ENCODE measurements at regions not wholly inside any gene's neighbourhood (a gene's known extent, or its start where the extent isn't known, plus 50 kb on each side); places are given as distances from the start of the nearest gene placed in this dataset.

DNA sequence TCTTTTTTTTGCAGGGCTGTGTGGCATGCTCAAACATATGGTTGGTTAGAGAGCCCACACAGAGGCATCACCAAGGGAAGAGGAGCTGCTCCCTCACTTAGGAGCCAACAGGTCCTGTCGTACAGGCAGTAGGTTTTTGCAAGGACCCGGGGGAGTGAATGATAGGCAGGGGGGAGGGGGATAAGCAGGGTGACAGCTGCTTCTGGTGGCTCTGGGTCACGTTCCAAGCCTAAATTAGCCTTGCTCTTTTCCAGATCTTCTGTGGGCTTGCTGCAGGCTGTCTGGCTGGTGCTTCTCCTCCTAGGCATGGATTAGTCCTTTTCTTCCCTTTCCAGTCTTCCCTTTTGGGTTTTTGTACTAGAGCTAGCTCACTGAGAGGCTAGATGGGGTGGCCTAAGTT, 117.7 kb upstream of the PODXL start:
- Histone ChIP-seq H3K4me2 (ENCODE audit: insufficient read depth, low read length) (no peak overlapping the region), H3K9me3 (ENCODE audit: insufficient read depth, low read length, severe bottlenecking) (no peaks in the 10 kb centered on the region), H2AFZ (ENCODE audit: low read depth, low read length) (no peak overlapping the region), H3K9ac (ENCODE audit: low read depth, low read length) (no peak overlapping the region), H4K20me1 (ENCODE audit: insufficient read depth, low read length) (no peaks in the 10 kb centered on the region), H3K4me1 (ENCODE audit: insufficient read depth, low read length) (no peaks in the 10 kb centered on the region), H3K36me3 (ENCODE audit: insufficient read depth, low read length) (no peaks in the 10 kb centered on the region), H3K27ac (ENCODE audit: low read length) (no peak overlapping the region), H3K27me3 (ENCODE audit: insufficient read depth, low read length, poor library complexity) (peaks cover 11% of the 10 kb centered on the region), H3K79me2 (ENCODE audit: insufficient read depth, low read length) (no peaks in the 10 kb centered on the region), H3K4me3 (ENCODE audit: low read depth in 1 of 2, low read length in 2 of 2) (no peak overlapping the region)
- ATAC-seq (ENCODE audit: insufficient read depth, low read depth) (no peak), DNase-seq (no peak)
- no peak for TF ChIP-seq EZH2 (IDR thresholded peaks at IDR 0.05; ENCODE audit: borderline replicate concordance, low read depth, low read length, severe bottlenecking)
- TF ChIP-seq, protein P1, sequence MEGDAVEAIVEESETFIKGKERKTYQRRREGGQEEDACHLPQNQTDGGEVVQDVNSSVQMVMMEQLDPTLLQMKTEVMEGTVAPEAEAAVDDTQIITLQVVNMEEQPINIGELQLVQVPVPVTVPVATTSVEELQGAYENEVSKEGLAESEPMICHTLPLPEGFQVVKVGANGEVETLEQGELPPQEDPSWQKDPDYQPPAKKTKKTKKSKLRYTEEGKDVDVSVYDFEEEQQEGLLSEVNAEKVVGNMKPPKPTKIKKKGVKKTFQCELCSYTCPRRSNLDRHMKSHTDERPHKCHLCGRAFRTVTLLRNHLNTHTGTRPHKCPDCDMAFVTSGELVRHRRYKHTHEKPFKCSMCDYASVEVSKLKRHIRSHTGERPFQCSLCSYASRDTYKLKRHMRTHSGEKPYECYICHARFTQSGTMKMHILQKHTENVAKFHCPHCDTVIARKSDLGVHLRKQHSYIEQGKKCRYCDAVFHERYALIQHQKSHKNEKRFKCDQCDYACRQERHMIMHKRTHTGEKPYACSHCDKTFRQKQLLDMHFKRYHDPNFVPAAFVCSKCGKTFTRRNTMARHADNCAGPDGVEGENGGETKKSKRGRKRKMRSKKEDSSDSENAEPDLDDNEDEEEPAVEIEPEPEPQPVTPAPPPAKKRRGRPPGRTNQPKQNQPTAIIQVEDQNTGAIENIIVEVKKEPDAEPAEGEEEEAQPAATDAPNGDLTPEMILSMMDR (IDR thresholded peaks at IDR 0.05; ENCODE audit: borderline replicate concordance, extremely low read depth, low read length, poor library complexity, severe bottlenecking), result no peak

- H3K4me3 ChIP-seq (ENCODE audit: low read depth in 1 of 2, low read length in 2 of 2), result no peak overlapping the region
- no peak overlapping the region for H3K27ac ChIP-seq (ENCODE audit: low read length)
- H3K4me1 ChIP-seq (ENCODE audit: insufficient read depth, low read length), result no peaks in the 10 kb centered on the region
- H3K79me2 ChIP-seq (ENCODE audit: insufficient read depth, low read length), result no peaks in the 10 kb centered on the region
- ATAC-seq (ENCODE audit: insufficient read depth, low read depth) (no peak), DNase-seq (no peak)
- H3K27me3 ChIP-seq (ENCODE audit: insufficient read depth, low read length, poor library complexity), result peaks cover 11% of the 10 kb centered on the region
- no peak overlapping the region for H2AFZ ChIP-seq (ENCODE audit: low read depth, low read length)
- H3K9ac ChIP-seq (ENCODE audit: low read depth, low read length), result no peak overlapping the region
- H3K4me2 ChIP-seq (ENCODE audit: insufficient read depth, low read length), result no peak overlapping the region
- no peaks in the 10 kb centered on the region for H3K9me3 ChIP-seq (ENCODE audit: insufficient read depth, low read length, severe bottlenecking)
- H3K36me3 ChIP-seq (ENCODE audit: insufficient read depth, low read length), result no peaks in the 10 kb centered on the region
- no peaks in the 10 kb centered on the region for H4K20me1 ChIP-seq (ENCODE audit: insufficient read depth, low read length)
- TF ChIP-seq EZH2 (IDR thresholded peaks at IDR 0.05; ENCODE audit: borderline replicate concordance, low read depth, low read length, severe bottlenecking), result no peak
- TF ChIP-seq, protein P1 (IDR thresholded peaks at IDR 0.05; ENCODE audit: borderline replicate concordance, extremely low read depth, low read length, poor library complexity, severe bottlenecking), result no peak
Observed at GRCh38 chr7:131673576-131673975, 117.1 kb upstream of the PODXL start.

DNA sequence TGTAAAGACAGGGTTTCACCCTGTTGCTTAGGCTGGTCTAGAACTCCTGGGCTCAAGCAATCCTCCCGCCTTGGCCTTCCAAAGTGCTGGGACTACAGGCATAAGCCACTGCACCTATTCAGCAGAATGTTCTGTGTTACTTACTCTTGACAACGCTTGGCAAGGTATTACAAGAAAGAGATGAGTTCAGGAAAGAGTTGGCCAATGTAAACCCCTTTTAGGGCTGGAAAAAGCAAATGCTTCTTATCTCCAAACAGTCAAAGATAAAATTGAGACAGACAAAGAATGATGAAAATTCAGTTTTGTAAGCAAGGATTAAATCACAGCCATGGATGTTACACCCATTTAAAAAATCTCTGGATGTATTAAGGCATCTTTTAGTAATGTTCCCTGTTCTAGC, 114.0 kb upstream of the PODXL start:
- no peak overlapping the region for H3K4me2 ChIP-seq (ENCODE audit: insufficient read depth, low read length)

More for the DNA sequence above, 114.0 kb upstream of the PODXL start:
- Histone ChIP-seq H3K4me3 (ENCODE audit: low read depth in 1 of 2, low read length in 2 of 2) (no peak overlapping the region), H3K79me2 (ENCODE audit: insufficient read depth, low read length) (no peaks in the 10 kb centered on the region), H3K9ac (ENCODE audit: low read depth, low read length) (no peak overlapping the region), H3K27me3 (ENCODE audit: insufficient read depth, low read length, poor library complexity) (peaks cover 11% of the 10 kb centered on the region), H4K20me1 (ENCODE audit: insufficient read depth, low read length) (no peaks in the 10 kb centered on the region), H2AFZ (ENCODE audit: low read depth, low read length) (no peak overlapping the region), H3K36me3 (ENCODE audit: insufficient read depth, low read length) (no peaks in the 10 kb centered on the region), H3K9me3 (ENCODE audit: insufficient read depth, low read length, severe bottlenecking) (no peaks in the 10 kb centered on the region), H3K27ac (ENCODE audit: low read length) (no peak overlapping the region), H3K4me1 (ENCODE audit: insufficient read depth, low read length) (no peaks in the 10 kb centered on the region)
- TF ChIP-seq, protein P1 (IDR thresholded peaks at IDR 0.05; ENCODE audit: borderline replicate concordance, extremely low read depth, low read length, poor library complexity, severe bottlenecking), result no peak
- no peak for TF ChIP-seq EZH2 (IDR thresholded peaks at IDR 0.05; ENCODE audit: borderline replicate concordance, low read depth, low read length, severe bottlenecking)
- ATAC-seq (ENCODE audit: insufficient read depth, low read depth) (no peak), DNase-seq (no peak)
